WTC11 (cell line): ENCODE measurements at regions not wholly inside any gene's neighbourhood (a gene's known extent, or its start where the extent isn't known, plus 50 kb on each side); places are given as distances from the start of the nearest gene placed in this dataset.

Experiments used
- ATAC-seq: fragments of 200-7000 bp; cut with Tn5 transposase; 2 replicates; pipeline ENCODE4 v1.10.0; 2021; ENCODE audit warnings: mild to moderate bottlenecking, moderate library complexity
- CTCF ChIA-PET: fragments of 300-600 bp; sonication (Branson Sonifier 250); formaldehyde crosslinking; loops from one replicate; lab custom pipeline; 2021; ENCODE audit warnings: antibody characterized with exemption; lab: Charles Lee
- POLR2A ChIA-PET: fragments of 350-600 bp; sonication (Branson Sonifier 250); formaldehyde crosslinking; loops from one replicate; lab custom pipeline; 2021; ENCODE audit warnings: antibody characterized with exemption; lab: Charles Lee
- DNase-seq: peaks from one replicate; pipeline ENCODE4 v3.0.0; 2021; ENCODE audit warnings: low spot score
- H3K27ac Mint-ChIP-seq: 2 replicates; pipeline ENCODE4 v1.8.0; 2021; ENCODE audit warnings: mixed read lengths
- H3K27me3 Mint-ChIP-seq: 2 replicates; pipeline ENCODE4 v1.8.0; 2021; ENCODE audit warnings: low read depth, mild to moderate bottlenecking, moderate library complexity, mixed read lengths
- H3K36me3 Mint-ChIP-seq: 2 replicates; pipeline ENCODE4 v1.8.0; 2021; ENCODE audit warnings: mixed read lengths
- H3K4me1 Mint-ChIP-seq: 2 replicates; pipeline ENCODE4 v1.8.0; 2022; ENCODE audit warnings: mixed read lengths
- H3K4me3 Mint-ChIP-seq: 2 replicates; pipeline ENCODE4 v1.8.0; 2021; ENCODE audit warnings: mild to moderate bottlenecking, moderate library complexity, mixed read lengths
- H3K9me3 Mint-ChIP-seq: 2 replicates; pipeline ENCODE4 v1.8.0; 2021; ENCODE audit warnings: mixed read lengths
- ARID4B ChIP-seq: sonication (generic); formaldehyde crosslinking; IDR thresholded peaks from 2 replicates; pipeline ENCODE4 v1.8.0; 2023; ENCODE audit warnings: missing genetic modification reagents, mild to moderate bottlenecking, borderline replicate concordance
- ATF3 ChIP-seq: sonication (generic); formaldehyde crosslinking; conservative IDR thresholded peaks from 2 replicates; pipeline ENCODE4 v1.8.1; 2022; ENCODE audit warnings: mild to moderate bottlenecking, missing genetic modification reagents
- CBFB ChIP-seq: sonication (generic); formaldehyde crosslinking; IDR thresholded peaks from 2 replicates; pipeline ENCODE4 v1.8.1; 2022; ENCODE audit warnings: mild to moderate bottlenecking, low read depth, missing genetic modification reagents
- FOXP1 ChIP-seq: sonication (generic); formaldehyde crosslinking; IDR thresholded peaks from 2 replicates; pipeline ENCODE4 v1.8.0; 2022; ENCODE audit warnings: missing genetic modification reagents, mild to moderate bottlenecking, moderate library complexity, borderline replicate concordance
- GABPB1 ChIP-seq: sonication (generic); formaldehyde crosslinking; IDR thresholded peaks from 2 replicates; pipeline ENCODE4 v1.8.1; 2023; ENCODE audit warnings: mild to moderate bottlenecking, missing genetic modification reagents
- GRHL2 ChIP-seq: fragments of 250-450 bp; sonication (Bioruptor Pico); IDR thresholded peaks from 2 replicates; pipeline ENCODE4 v1.8.0; 2022; ENCODE audit warnings: mild to moderate bottlenecking, moderate library complexity; ENCODE audit not compliant: insufficient replicate concordance, severe bottlenecking
- GTF2I ChIP-seq: fragments of 250-450 bp; sonication (Bioruptor Pico); conservative IDR thresholded peaks from 2 replicates; pipeline ENCODE4 v1.4.0; 2021; ENCODE audit warnings: mild to moderate bottlenecking
- HMGXB4 ChIP-seq: sonication (generic); formaldehyde crosslinking; IDR thresholded peaks from 2 replicates; pipeline ENCODE4 v1.8.1; 2023; ENCODE audit warnings: mild to moderate bottlenecking, moderate library complexity, missing genetic modification reagents
- KAT7 ChIP-seq: sonication (generic); formaldehyde crosslinking; IDR thresholded peaks from 2 replicates; pipeline ENCODE4 v1.8.1; 2023; ENCODE audit warnings: missing genetic modification reagents, mild to moderate bottlenecking, borderline replicate concordance
- MLX ChIP-seq: sonication (generic); formaldehyde crosslinking; IDR thresholded peaks from 2 replicates; pipeline ENCODE4 v1.8.1; 2023; ENCODE audit warnings: mild to moderate bottlenecking, missing genetic modification reagents, moderate library complexity
- MYBL2 ChIP-seq: sonication (generic); formaldehyde crosslinking; IDR thresholded peaks from 2 replicates; pipeline ENCODE4 v1.8.1; 2023; ENCODE audit warnings: mild to moderate bottlenecking, moderate library complexity, missing genetic modification reagents
- NFYB ChIP-seq: sonication (generic); formaldehyde crosslinking; conservative IDR thresholded peaks from 2 replicates; pipeline ENCODE4 v1.8.0; 2022; ENCODE audit warnings: low read depth, missing genetic modification reagents
- PREB ChIP-seq: sonication (generic); formaldehyde crosslinking; IDR thresholded peaks from 2 replicates; pipeline ENCODE4 v1.8.1; 2022; ENCODE audit warnings: mild to moderate bottlenecking, missing genetic modification reagents, moderate library complexity, borderline replicate concordance
- SP1 ChIP-seq: sonication (generic); formaldehyde crosslinking; conservative IDR thresholded peaks from 2 replicates; pipeline ENCODE4 v1.8.1; 2022; ENCODE audit warnings: missing genetic modification reagents
- USF1 ChIP-seq: sonication (generic); formaldehyde crosslinking; IDR thresholded peaks from 2 replicates; pipeline ENCODE4 v1.8.0; 2022; ENCODE audit warnings: mild to moderate bottlenecking, missing genetic modification reagents
- ZMAT4 ChIP-seq: fragments of 250-450 bp; sonication (Bioruptor Pico); IDR thresholded peaks from 2 replicates; pipeline ENCODE4 v1.9.0; 2021; ENCODE audit warnings: mild to moderate bottlenecking
- ZNF396 ChIP-seq: fragments of 250-450 bp; sonication (Bioruptor Pico); IDR thresholded peaks from 2 replicates; pipeline ENCODE4 v1.8.0; 2021; ENCODE audit warnings: mild to moderate bottlenecking, moderate library complexity, borderline replicate concordance

GRCh38 chr3:182473191-182473710 lies 320.1 kb upstream of the ATP11B start:
- Mint-ChIP-seq H3K4me1 (peaks cover 8% of the 10 kb centered on the region), H3K36me3 (no peaks in the 10 kb centered on the region), H3K4me3 (no peak overlapping the region), H3K27ac (no peak overlapping the region), H3K9me3 (no peaks in the 10 kb centered on the region), H3K27me3 (no peaks in the 10 kb centered on the region)
- ChIA-PET POLR2A (no interaction called here), CTCF (no interaction called here)
- TF ChIP-seq GABPB1 (CRISPR knock-in tag), result no peak
- no peak for TF ChIP-seq SP1
- TF ChIP-seq HMGXB4 (CRISPR knock-in tag), result no peak
- ATAC-seq (no peak), DNase-seq (no peak)

- Mint-ChIP-seq H3K36me3 (no peaks in the 10 kb centered on the region), H3K4me1 (peaks cover 16% of the 10 kb centered on the region), H3K27ac (no peak overlapping the region), H3K9me3 (no peaks in the 10 kb centered on the region; the same call in 1 of the 2 replicates), H3K4me3 (no peak overlapping the region), H3K27me3 (no peaks in the 10 kb centered on the region)
- ATAC-seq (no peak), DNase-seq (no peak)
- POLR2A ChIA-PET, result no interaction called here
- CTCF ChIA-PET, result no interaction called here
- no peak for TF ChIP-seq CBFB (CRISPR knock-in tag)
- no peak for TF ChIP-seq GRHL2 (CRISPR knock-in tag)
- TF ChIP-seq KAT7 (CRISPR knock-in tag), result no peak
- TF ChIP-seq MLX (CRISPR knock-in tag), result no peak
Observed at GRCh38 chr3:182478369-182478768, 314.9 kb upstream of the ATP11B start.

GRCh38 chr3:182479419-182480336 lies 313.6 kb upstream of the ATP11B start:
- POLR2A ChIA-PET, result no interaction called here
- Mint-ChIP-seq H3K9me3 (no peaks in the 10 kb centered on the region; the same call in 1 of the 2 replicates), H3K4me3 (no peak overlapping the region), H3K27me3 (no peaks in the 10 kb centered on the region), H3K4me1 (peaks cover 26% of the 10 kb centered on the region), H3K36me3 (no peaks in the 10 kb centered on the region), H3K27ac (no peak overlapping the region)
- CTCF ChIA-PET, result no interaction called here
- ATAC-seq (no peak), DNase-seq (no peak)
- no peak for TF ChIP-seq FOXP1 (CRISPR knock-in tag)
- no peak for TF ChIP-seq GTF2I
- TF ChIP-seq NFYB (CRISPR knock-in tag), result no peak
- no peak for TF ChIP-seq USF1 (CRISPR knock-in tag)
- no peak for TF ChIP-seq MLX (CRISPR knock-in tag)
- no peak for TF ChIP-seq MYBL2 (CRISPR knock-in tag)
- TF ChIP-seq ARID4B, result no peak
- no peak for TF ChIP-seq PREB (CRISPR knock-in tag)
- no peak for TF ChIP-seq ZMAT4
- TF ChIP-seq ZNF396 (CRISPR knock-in tag), result no peak
- TF ChIP-seq ATF3, result no peak
